WERI-Rb-1 (cell line): ENCODE measurements at regions not wholly inside any gene's neighbourhood (a gene's known extent, or its start where the extent isn't known, plus 50 kb on each side); places are given as distances from the start of the nearest gene placed in this dataset.
"Not testable (repeated sequence)": the region's sequence is repeated elsewhere in the genome, so short reads cannot be mapped to it uniquely, and the experiment has no call there.

Source experiments
- DNase-seq: peaks from one replicate; pipeline ENCODE4 v3.0.0-alpha.2; 2020
- H3K27ac ChIP-seq: fragments of 250-450 bp; sonication (Bioruptor Pico); 2 replicates; pipeline ENCODE4 v1.5.1; 2020; ENCODE audit warnings: mild to moderate bottlenecking, moderate library complexity
- H3K27me3 ChIP-seq: fragments of 250-450 bp; sonication (Bioruptor Pico); 2 replicates; pipeline ENCODE4 v1.5.1; 2021; ENCODE audit warnings: mild to moderate bottlenecking, low read depth, moderate library complexity; ENCODE audit not compliant: insufficient read depth, severe bottlenecking
- H3K36me3 ChIP-seq: fragments of 250-450 bp; sonication (Bioruptor Pico); 2 replicates; pipeline ENCODE4 v1.5.1; 2020; ENCODE audit warnings: mild to moderate bottlenecking, moderate library complexity
- H3K4me3 ChIP-seq: 2 replicates; pipeline ENCODE4 v1.5.1; 2011; ENCODE audit warnings: low read depth, mild to moderate bottlenecking, control low read depth, low read length
- H3K9me3 ChIP-seq: fragments of 250-450 bp; sonication (Bioruptor Pico); 2 replicates; pipeline ENCODE4 v1.5.1; 2021; ENCODE audit warnings: mild to moderate bottlenecking, moderate library complexity; ENCODE audit not compliant: severe bottlenecking
- CTCF ChIP-seq: IDR thresholded peaks from 2 replicates; pipeline ENCODE4 v1.5.1; 2011; ENCODE audit warnings: low read depth, mild to moderate bottlenecking, control low read depth, inconsistent platforms, low read length

- no peaks in the 10 kb centered on the region for H3K36me3 ChIP-seq
- DNase-seq: no peak
Observed at GRCh38 chr2:122083256-122084048, 328.0 kb downstream of the TSN start.

DNA sequence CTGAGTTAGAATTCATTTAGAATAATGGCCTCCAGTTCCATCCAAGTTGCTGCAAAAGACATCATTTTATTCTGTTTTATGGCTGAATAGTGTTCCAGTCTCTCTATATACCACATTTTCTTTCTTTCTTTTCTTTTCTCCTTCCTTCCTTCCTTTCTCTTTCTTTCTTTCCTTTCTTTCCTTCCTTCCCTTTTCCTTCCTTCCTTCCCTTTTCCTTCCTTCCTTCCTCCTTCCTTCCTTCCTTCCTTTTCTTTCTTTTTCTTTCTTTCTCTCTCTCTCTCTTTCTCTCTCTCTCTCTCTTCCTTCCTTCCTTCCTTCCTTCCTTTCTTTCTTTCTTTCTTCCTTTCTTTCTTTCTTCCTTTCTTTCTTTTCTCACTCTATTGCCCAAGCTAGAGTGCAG lies 330.2 kb downstream of the TSN start:
- DNase-seq, H3K9me3 ChIP-seq, H3K27me3 ChIP-seq, H3K36me3 ChIP-seq, H3K4me3 ChIP-seq, H3K27ac ChIP-seq: not testable (repeated sequence)

More at GRCh38 chr2:122083256-122084048, 328.0 kb downstream of the TSN start:
- TF ChIP-seq CTCF: no peak
- no peak overlapping the region for H3K4me3 ChIP-seq
- H3K27ac ChIP-seq: no peak overlapping the region
- H3K27me3 ChIP-seq: no peaks in the 10 kb centered on the region
- no peaks in the 10 kb centered on the region for H3K9me3 ChIP-seq

DNA sequence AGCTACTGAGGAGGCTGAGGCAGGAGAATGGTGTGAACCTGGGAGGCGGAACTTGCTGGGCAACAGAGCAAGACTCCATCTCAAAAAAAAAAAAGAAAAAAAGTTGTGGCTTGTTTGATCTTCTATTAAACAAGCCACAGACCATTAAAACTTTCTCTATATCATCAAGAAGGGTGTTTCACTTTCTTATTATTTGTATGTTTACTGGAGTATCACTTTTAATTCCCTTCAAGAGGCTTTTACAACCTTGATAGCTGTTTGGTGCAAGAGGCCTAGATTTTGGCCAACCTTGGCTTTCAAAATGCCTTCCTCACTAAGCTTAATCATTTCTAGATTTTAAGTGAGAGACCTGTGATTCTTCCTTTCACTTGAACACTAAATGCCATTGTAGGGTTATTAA lies 339.1 kb downstream of the TSN start:
- Histone ChIP-seq H3K9me3 (no peaks in the 10 kb centered on the region), H3K27ac (no peak overlapping the region), H3K27me3 (no peaks in the 10 kb centered on the region), H3K4me3 (no peak overlapping the region), H3K36me3 (no peaks in the 10 kb centered on the region)
- no peak for DNase-seq
- no peak for TF ChIP-seq CTCF

- Histone ChIP-seq H3K36me3 (no peaks in the 10 kb centered on the region), H3K4me3 (no peak overlapping the region), H3K27ac (no peak overlapping the region), H3K9me3 (no peaks in the 10 kb centered on the region), H3K27me3 (no peaks in the 10 kb centered on the region)
- TF ChIP-seq CTCF: no peak
- DNase-seq: no peak
Observed at GRCh38 chr2:122096761-122097160, 341.3 kb downstream of the TSN start.

DNA sequence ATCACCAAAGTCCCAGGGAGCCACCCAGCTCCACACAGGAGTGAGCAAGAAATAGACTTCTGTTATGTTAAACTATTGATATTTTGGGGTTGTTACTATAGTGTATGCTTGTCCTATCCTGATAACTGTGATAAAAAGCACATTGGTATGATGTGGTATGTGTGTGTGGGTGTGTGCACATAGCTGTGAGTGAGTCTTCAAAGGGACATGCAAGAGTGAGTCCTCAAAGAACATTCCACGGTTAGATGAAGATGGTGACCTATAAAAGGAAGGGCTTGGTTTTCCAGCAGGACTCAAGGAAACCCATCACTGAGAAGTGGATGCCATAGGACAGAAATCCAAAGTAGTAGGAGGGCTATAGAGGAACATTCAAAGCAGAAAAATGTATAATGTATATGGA lies 342.9 kb downstream of the TSN start:
- Histone ChIP-seq H3K36me3 (no peaks in the 10 kb centered on the region), H3K9me3 (no peaks in the 10 kb centered on the region), H3K27me3 (no peaks in the 10 kb centered on the region), H3K27ac (no peak overlapping the region), H3K4me3 (no peak overlapping the region)
- DNase-seq: no peak
- TF ChIP-seq CTCF: no peak

DNA sequence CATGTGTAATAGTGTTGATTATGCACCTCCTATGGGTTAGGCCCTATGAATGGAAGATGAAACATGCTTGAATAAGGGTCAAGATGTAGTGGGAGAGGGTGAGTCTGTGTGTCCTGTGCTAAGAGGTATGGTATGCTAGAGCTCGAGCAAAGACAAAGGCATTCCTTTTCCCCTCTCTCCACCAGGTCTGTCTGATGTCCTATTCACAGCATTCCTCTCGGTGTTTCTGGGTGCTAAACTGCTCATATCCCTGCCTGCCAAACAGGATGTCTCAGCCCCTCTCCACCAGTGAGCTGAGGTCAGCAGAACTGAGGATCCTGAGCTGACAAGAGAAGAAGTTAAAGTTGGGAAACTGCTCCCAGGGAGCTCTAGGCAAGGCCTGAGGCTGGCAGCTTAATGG lies 344.9 kb downstream of the TSN start:
- no peak overlapping the region for H3K4me3 ChIP-seq

More for the DNA sequence above, 344.9 kb downstream of the TSN start:
- no peak overlapping the region for H3K27ac ChIP-seq
- H3K9me3 ChIP-seq: no peaks in the 10 kb centered on the region
- DNase-seq: no peak
- no peaks in the 10 kb centered on the region for H3K27me3 ChIP-seq
- no peak for TF ChIP-seq CTCF
- no peaks in the 10 kb centered on the region for H3K36me3 ChIP-seq
